ENCODE measurements at regions not wholly inside any gene's neighbourhood (a gene's known extent, or its start where the extent isn't known, plus 50 kb on each side); places are given as distances from the start of the nearest gene placed in this dataset.
A peak's percentile ranks its signal among the peaks of the same experiment; 100 is the strongest.

GRCh38 chr1:172895050-172895460, 155.7 kb downstream of the TNFSF18 start:
- DNase-seq, result peak; percentile 82

GRCh38 chr1:172895761-172896160, 155.0 kb downstream of the TNFSF18 start:
- no peak for DNase-seq

GRCh38 chr1:172897738-172898137, 153.0 kb downstream of the TNFSF18 start:
- no peak for DNase-seq

GRCh38 chr1:172898866-172899265, 151.9 kb downstream of the TNFSF18 start:
- no peak for DNase-seq

- no peak for DNase-seq
These were observed 150.3 kb downstream of the TNFSF18 start for GRCh38 chr1:172900376-172900997.

GRCh38 chr1:172902200-172902599, 148.5 kb downstream of the TNFSF18 start:
- no peak for DNase-seq

GRCh38 chr1:172902861-172903381, 147.8 kb downstream of the TNFSF18 start:
- DNase-seq, result peak; percentile 23

- no peak for DNase-seq
These were observed 147.0 kb downstream of the TNFSF18 start for GRCh38 chr1:172903581-172904220.

GRCh38 chr1:172905452-172905851, 145.3 kb downstream of the TNFSF18 start:
- no peak for DNase-seq

GRCh38 chr1:172906778-172907592, 143.8 kb downstream of the TNFSF18 start:
- DNase-seq, result peak; percentile 14

- no peak for DNase-seq
These were observed 142.9 kb downstream of the TNFSF18 start for GRCh38 chr1:172907834-172908326.

GRCh38 chr1:172909606-172910326, 141.0 kb downstream of the TNFSF18 start:
- DNase-seq, result no peak

GRCh38 chr1:172912765-172913260, 137.9 kb downstream of the TNFSF18 start:
- no peak for DNase-seq

- DNase-seq, result no peak
These were observed 136.1 kb downstream of the TNFSF18 start for GRCh38 chr1:172914501-172915144.

GRCh38 chr1:172915271-172915670, 135.5 kb downstream of the TNFSF18 start:
- DNase-seq, result no peak

- no peak for DNase-seq
These were observed 134.6 kb downstream of the TNFSF18 start for GRCh38 chr1:172916116-172916515.

GRCh38 chr1:172917972-172918371, 132.8 kb downstream of the TNFSF18 start:
- DNase-seq, result no peak

- no peak for DNase-seq
These were observed 132.3 kb downstream of the TNFSF18 start for GRCh38 chr1:172918478-172918877.

GRCh38 chr1:172926070-172926469, 124.7 kb downstream of the TNFSF18 start:
- DNase-seq, result no peak

GRCh38 chr1:172928412-172928811, 122.3 kb downstream of the TNFSF18 start:
- DNase-seq, result no peak

GRCh38 chr1:172929006-172929405, 121.7 kb downstream of the TNFSF18 start:
- DNase-seq, result no peak

- no peak for DNase-seq
These were observed 120.6 kb downstream of the TNFSF18 start for GRCh38 chr1:172930142-172930541.
